Amniotic epithelial cell (primary cell): ENCODE measurements at regions not wholly inside any gene's neighbourhood (a gene's known extent, or its start where the extent isn't known, plus 50 kb on each side); places are given as distances from the start of the nearest gene placed in this dataset.
"Not testable (repeated sequence)": the region's sequence is repeated elsewhere in the genome, so short reads cannot be mapped to it uniquely, and the experiment has no call there.

Experiments
- DNase-seq: peaks from one replicate; pipeline ENCODE4 v3.0.0-alpha.2; 2010; ENCODE audit warnings: low read depth

- DNase-seq, result no peak
Measured at GRCh38 chr3:150328654-150329040, 79.5 kb upstream of the TSC22D2 start.

GRCh38 chr3:150327678-150328653 lies 80.1 kb upstream of the TSC22D2 start:
- DNase-seq, result no peak

- peak; percentile 37 for DNase-seq
Measured at GRCh38 chr3:150324788-150325187, 83.3 kb upstream of the TSC22D2 start.

GRCh38 chr3:150324245-150324644 lies 83.9 kb upstream of the TSC22D2 start:
- no peak for DNase-seq

GRCh38 chr3:150323770-150324169 lies 84.3 kb upstream of the TSC22D2 start:
- DNase-seq, result no peak

GRCh38 chr3:150323091-150323490 lies 85.0 kb upstream of the TSC22D2 start:
- DNase-seq, result not testable (repeated sequence)

GRCh38 chr3:150320971-150321370 lies 87.1 kb upstream of the TSC22D2 start:
- DNase-seq, result not testable (repeated sequence)

- peak; percentile 98 for DNase-seq
Measured at GRCh38 chr3:150319900-150320299, 88.2 kb upstream of the TSC22D2 start.

- DNase-seq, result no peak
Measured at GRCh38 chr3:150317469-150317868, 90.6 kb upstream of the TSC22D2 start.

- no peak for DNase-seq
Measured at GRCh38 chr3:150315721-150316120, 92.4 kb upstream of the TSC22D2 start.

GRCh38 chr3:150314248-150315004 lies 93.7 kb upstream of the TSC22D2 start:
- no peak for DNase-seq

GRCh38 chr3:150312018-150312657 lies 96.0 kb upstream of the TSC22D2 start:
- DNase-seq, result no peak

GRCh38 chr3:150311156-150311555 lies 96.9 kb upstream of the TSC22D2 start:
- DNase-seq, result no peak

GRCh38 chr3:150309557-150309956 lies 98.5 kb upstream of the TSC22D2 start:
- peak; percentile 79 for DNase-seq

GRCh38 chr3:150309257-150309542 lies 98.9 kb upstream of the TSC22D2 start:
- no peak for DNase-seq

GRCh38 chr3:150308481-150309256 lies 99.4 kb upstream of the TSC22D2 start:
- peak; percentile 43 for DNase-seq

- no peak for DNase-seq
Measured at GRCh38 chr3:150308037-150308319, 100.1 kb upstream of the TSC22D2 start.

- no peak for DNase-seq
Measured at GRCh38 chr3:150307311-150308036, 100.6 kb upstream of the TSC22D2 start.

GRCh38 chr3:150306906-150307305 lies 101.2 kb upstream of the TSC22D2 start:
- DNase-seq, result no peak

- no peak for DNase-seq
Measured at GRCh38 chr3:150306083-150306482, 102.0 kb upstream of the TSC22D2 start.

GRCh38 chr3:150303768-150304167 lies 104.3 kb upstream of the TSC22D2 start:
- no peak for DNase-seq

- DNase-seq, result no peak
Measured at GRCh38 chr3:150302246-150302645, 105.9 kb upstream of the TSC22D2 start.
